CD4-positive, alpha-beta T cell treated with Interferon gamma for 1 hour (primary cell): ENCODE measurements at regions not wholly inside any gene's neighbourhood (a gene's known extent, or its start where the extent isn't known, plus 50 kb on each side); places are given as distances from the start of the nearest gene placed in this dataset.
A peak's percentile ranks its signal among the peaks of the same experiment; 100 is the strongest.
"Not testable (repeated sequence)": the region's sequence is repeated elsewhere in the genome, so short reads cannot be mapped to it uniquely, and the experiment has no call there.

ENCODE experiments used
- DNase-seq: peaks from one replicate; pipeline ENCODE4 v3.0.0-alpha.2; 2020

- no peak for DNase-seq
Observed at GRCh38 chr20:48377940-48378339, 449.9 kb downstream of the PREX1 start.

GRCh38 chr20:48375804-48376203 is 452.0 kb downstream of the PREX1 start:
- DNase-seq, result no peak

- DNase-seq, result no peak
Observed at GRCh38 chr20:48374991-48375595, 452.7 kb downstream of the PREX1 start.

- DNase-seq, result not testable (repeated sequence)
Observed at GRCh38 chr20:48374031-48374907, 453.5 kb downstream of the PREX1 start.

GRCh38 chr20:48373555-48373934 is 454.3 kb downstream of the PREX1 start:
- no peak for DNase-seq

GRCh38 chr20:48372851-48373554 is 454.8 kb downstream of the PREX1 start:
- not testable (repeated sequence) for DNase-seq

- DNase-seq, result no peak
Observed at GRCh38 chr20:48371211-48371610, 456.6 kb downstream of the PREX1 start.

- DNase-seq, result not testable (repeated sequence)
Observed at GRCh38 chr20:48368580-48369021, 459.2 kb downstream of the PREX1 start.

GRCh38 chr20:48367541-48368358 is 460.0 kb downstream of the PREX1 start:
- DNase-seq, result not testable (repeated sequence)

GRCh38 chr20:48366230-48366629 is 461.6 kb downstream of the PREX1 start:
- DNase-seq, result no peak

GRCh38 chr20:48364688-48365421 is 462.9 kb downstream of the PREX1 start:
- no peak for DNase-seq

- DNase-seq, result no peak
Observed at GRCh38 chr20:48364055-48364454, 463.7 kb downstream of the PREX1 start.

- peak; percentile 13 for DNase-seq
Observed at GRCh38 chr20:48360342-48360975, 467.3 kb downstream of the PREX1 start.

- DNase-seq, result peak; percentile 66
Observed at GRCh38 chr20:48359692-48360341, 468.0 kb downstream of the PREX1 start.

- not testable (repeated sequence) for DNase-seq
Observed at GRCh38 chr20:48359055-48359390, 468.8 kb downstream of the PREX1 start.

GRCh38 chr20:48358176-48359054 is 469.4 kb downstream of the PREX1 start:
- DNase-seq, result no peak

GRCh38 chr20:48357714-48358113 is 470.1 kb downstream of the PREX1 start:
- no peak for DNase-seq

GRCh38 chr20:48354903-48355302 is 472.9 kb downstream of the PREX1 start:
- no peak for DNase-seq

GRCh38 chr20:48354320-48354876 is 473.4 kb downstream of the PREX1 start:
- no peak for DNase-seq

- no peak for DNase-seq
Observed at GRCh38 chr20:48352628-48353027, 475.2 kb downstream of the PREX1 start.
